Sigmoid colon (tissue), 6 donors: ENCODE measurements at regions not wholly inside any gene's neighbourhood (a gene's known extent, or its start where the extent isn't known, plus 50 kb on each side); places are given as distances from the start of the nearest gene placed in this dataset.

Source experiments
- DNase-seq: peaks from one replicate; pipeline ENCODE4 v3.0.0-alpha.2; 2019
- H3K27ac ChIP-seq, 4 donors: fragments of 200-600 bp; sonication (generic); one replicate each; pipeline ENCODE4 v1.5.1; 2016 to 2019; ENCODE audit warnings: mild to moderate bottlenecking in 1 of 4
- H3K27me3 ChIP-seq, 3 donors: fragments of 200-600 bp; sonication (generic); one replicate each; pipeline ENCODE4 v1.5.1; 2019; ENCODE audit warnings: mild to moderate bottlenecking in 1 of 3
- H3K36me3 ChIP-seq, 4 donors: fragments of 200-600 bp; sonication (generic); one replicate each; pipeline ENCODE4 v1.5.1; 2016 to 2019
- H3K4me1 ChIP-seq, 4 donors: fragments of 200-600 bp; sonication (generic); one replicate each; pipeline ENCODE4 v1.5.1; 2017 to 2019
- H3K4me3 ChIP-seq, 4 donors: fragments of 200-600 bp; sonication (generic); one replicate each; pipeline ENCODE4 v1.5.1; 2017 to 2019; ENCODE audit warnings: mild to moderate bottlenecking in 2 of 4, moderate library complexity in 1 of 4
- H3K9me3 ChIP-seq, 4 donors: fragments of 200-600 bp in 3 of 4; sonication (generic) in 3 of 4; one replicate each; pipeline versions ENCODE4 v1.5.1 to v1.6.1; 2013 to 2019
- EP300 ChIP-seq, 4 donors: sonication (generic); formaldehyde crosslinking; IDR thresholded peaks; one replicate each; pipeline ENCODE4 v1.6.1; 2017; ENCODE audit warnings: antibody characterized with exemption in 4 of 4
- POLR2A ChIP-seq, 2 donors: fragments of 450-650 bp; IDR thresholded peaks; one replicate each; pipeline ENCODE4 v1.6.1; 2016; ENCODE audit warnings: antibody characterized with exemption in 2 of 2, mild to moderate bottlenecking in 2 of 2, moderate library complexity in 2 of 2
- POLR2AphosphoS5 ChIP-seq, 4 donors: sonication (generic); formaldehyde crosslinking; IDR thresholded peaks; one replicate each; pipeline ENCODE4 v1.6.1; 2017; ENCODE audit warnings: antibody characterized with exemption in 4 of 4
- WGBS, 2 donors: extraction: QIAGEN DNeasy Blood & Tissue Kit; methylation state at CpG; one replicate each; pipeline ENCODE4 v1.1.7; 2013; 5-methylcytosine and 5-hydroxymethylcytosine counted together
- intact Hi-C: fragments of 100-400 bp; cut with DNase I; formaldehyde crosslinking; loops from one replicate; pipeline ENCODE4 v1.15.1; 2023
- TF ChIP-seq, protein P1 (sequence below), 4 experiments: fragments of 450-650 bp in 3 of 4; fragments of 200-600 bp in 1 of 4; IDR thresholded peaks; one replicate each; pipeline ENCODE4 v1.5.1; 2016 to 2019; ENCODE audit warnings: antibody characterized with exemption in 4 of 4, mild to moderate bottlenecking in 3 of 4, moderate library complexity in 2 of 4
- donor health status: healthy with polysubstance abuse.
- donor health status: healthy.

DNA sequence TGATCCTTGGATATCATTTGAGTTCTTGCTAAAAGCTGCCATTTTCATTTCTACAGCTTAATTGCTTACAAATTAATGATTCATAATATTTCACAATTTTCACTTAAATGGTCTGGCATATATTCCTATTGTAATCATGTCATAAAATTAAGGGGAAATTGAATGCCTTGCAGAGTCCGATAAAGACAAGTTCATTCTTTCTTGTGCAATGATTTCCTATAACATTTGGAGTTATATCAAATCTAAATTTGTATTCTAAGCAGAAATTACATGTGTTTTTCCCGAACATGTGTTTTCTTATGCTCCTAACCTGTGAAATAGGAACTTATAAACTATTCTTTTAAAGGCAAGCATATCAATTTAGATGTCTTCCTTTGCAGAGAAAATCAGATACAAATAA, 118.3 kb upstream of the CYYR1 start:
- no peaks in the 10 kb centered on the region for H3K27me3 ChIP-seq
- H3K9me3 ChIP-seq = peaks cover 0 to 5% (median 0%) of the 10 kb centered on the region in 4 donors
- intact Hi-C loops = no loop called here
- H3K4me1 ChIP-seq = no peaks in the 10 kb centered on the region
- no peak for TF ChIP-seq POLR2A (IDR thresholded peaks at IDR 0.05)
- TF ChIP-seq POLR2AphosphoS5 (IDR thresholded peaks at IDR 0.05) = no peak
- TF ChIP-seq, protein P1, sequence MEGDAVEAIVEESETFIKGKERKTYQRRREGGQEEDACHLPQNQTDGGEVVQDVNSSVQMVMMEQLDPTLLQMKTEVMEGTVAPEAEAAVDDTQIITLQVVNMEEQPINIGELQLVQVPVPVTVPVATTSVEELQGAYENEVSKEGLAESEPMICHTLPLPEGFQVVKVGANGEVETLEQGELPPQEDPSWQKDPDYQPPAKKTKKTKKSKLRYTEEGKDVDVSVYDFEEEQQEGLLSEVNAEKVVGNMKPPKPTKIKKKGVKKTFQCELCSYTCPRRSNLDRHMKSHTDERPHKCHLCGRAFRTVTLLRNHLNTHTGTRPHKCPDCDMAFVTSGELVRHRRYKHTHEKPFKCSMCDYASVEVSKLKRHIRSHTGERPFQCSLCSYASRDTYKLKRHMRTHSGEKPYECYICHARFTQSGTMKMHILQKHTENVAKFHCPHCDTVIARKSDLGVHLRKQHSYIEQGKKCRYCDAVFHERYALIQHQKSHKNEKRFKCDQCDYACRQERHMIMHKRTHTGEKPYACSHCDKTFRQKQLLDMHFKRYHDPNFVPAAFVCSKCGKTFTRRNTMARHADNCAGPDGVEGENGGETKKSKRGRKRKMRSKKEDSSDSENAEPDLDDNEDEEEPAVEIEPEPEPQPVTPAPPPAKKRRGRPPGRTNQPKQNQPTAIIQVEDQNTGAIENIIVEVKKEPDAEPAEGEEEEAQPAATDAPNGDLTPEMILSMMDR (IDR thresholded peaks at IDR 0.05) = no peak
- TF ChIP-seq EP300 (IDR thresholded peaks at IDR 0.05) = no peak
- H3K4me3 ChIP-seq = no peak overlapping the region
- no peak for DNase-seq
- H3K27ac ChIP-seq = no peak overlapping the region
- no peaks in the 10 kb centered on the region for H3K36me3 ChIP-seq
- 80 to 82% methylated on average over 2 of the region's 2 CpGs for WGBS, 2 donors

DNA sequence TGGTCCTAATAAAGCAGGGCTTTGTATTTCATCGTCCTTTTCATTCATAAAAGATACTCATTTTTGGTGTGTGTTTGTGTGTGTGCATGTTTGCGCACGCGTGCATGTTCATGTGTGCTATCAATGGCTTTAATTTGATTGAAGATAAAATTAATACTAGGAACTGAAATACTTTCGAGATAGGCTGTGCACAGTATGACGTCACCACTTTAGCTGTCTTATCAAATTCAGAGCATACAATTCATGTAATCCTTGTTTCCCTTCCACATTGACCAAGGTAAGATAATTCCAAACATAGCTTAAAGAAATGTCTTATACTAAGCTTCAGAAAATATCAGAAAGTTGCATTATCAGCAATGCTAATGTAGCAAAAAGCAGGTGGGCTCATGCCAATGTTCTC, 113.6 kb upstream of the CYYR1 start:
- intact Hi-C loops = no loop called here
- Histone ChIP-seq H3K36me3 (no peaks in the 10 kb centered on the region), H3K4me3 (no peak overlapping the region), H3K9me3 (peaks cover 0 to 5% (median 0%) of the 10 kb centered on the region in 4 donors), H3K27me3 (no peaks in the 10 kb centered on the region), H3K4me1 (no peaks in the 10 kb centered on the region), H3K27ac (no peak overlapping the region)
- 77 to 88% methylated on average over 6 of the region's 6 CpGs for WGBS, 2 donors
- TF ChIP-seq, protein P1 (IDR thresholded peaks at IDR 0.05) = no peak
- TF ChIP-seq POLR2AphosphoS5 (IDR thresholded peaks at IDR 0.05) = no peak
- no peak for TF ChIP-seq EP300 (IDR thresholded peaks at IDR 0.05)
- TF ChIP-seq POLR2A (IDR thresholded peaks at IDR 0.05) = no peak
- no peak for DNase-seq

DNA sequence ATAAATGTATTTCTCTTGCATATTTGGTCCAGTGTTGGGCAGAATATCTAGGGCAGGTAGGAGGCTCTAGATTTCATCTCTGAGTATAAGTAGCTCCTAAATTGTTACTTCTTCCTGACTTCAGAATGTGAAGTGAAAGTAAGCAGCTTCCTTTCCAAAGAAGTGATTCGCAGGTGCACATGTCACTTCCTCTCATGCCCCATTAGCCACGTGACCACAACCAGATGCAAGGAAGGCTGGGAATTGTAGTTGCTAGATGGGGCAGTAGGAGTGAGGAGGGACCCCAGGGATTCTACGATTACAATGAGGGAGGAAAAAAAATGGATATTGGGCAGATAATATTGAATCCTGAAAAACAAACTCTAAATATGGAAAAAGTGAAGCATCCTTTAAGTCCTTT, 113.2 kb upstream of the CYYR1 start:
- H3K4me1 ChIP-seq = no peaks in the 10 kb centered on the region
- H3K4me3 ChIP-seq = no peak overlapping the region
- H3K36me3 ChIP-seq = no peaks in the 10 kb centered on the region
- intact Hi-C loops = no loop called here
- DNase-seq = no peak
- no peak for TF ChIP-seq POLR2A (IDR thresholded peaks at IDR 0.05)
- H3K27ac ChIP-seq = no peak overlapping the region
- no peaks in the 10 kb centered on the region for H3K27me3 ChIP-seq
- H3K9me3 ChIP-seq = peaks cover 0 to 5% (median 0%) of the 10 kb centered on the region in 4 donors
- WGBS, 2 donors = 20 to 24% methylated on average over 3 of the region's 3 CpGs

DNA sequence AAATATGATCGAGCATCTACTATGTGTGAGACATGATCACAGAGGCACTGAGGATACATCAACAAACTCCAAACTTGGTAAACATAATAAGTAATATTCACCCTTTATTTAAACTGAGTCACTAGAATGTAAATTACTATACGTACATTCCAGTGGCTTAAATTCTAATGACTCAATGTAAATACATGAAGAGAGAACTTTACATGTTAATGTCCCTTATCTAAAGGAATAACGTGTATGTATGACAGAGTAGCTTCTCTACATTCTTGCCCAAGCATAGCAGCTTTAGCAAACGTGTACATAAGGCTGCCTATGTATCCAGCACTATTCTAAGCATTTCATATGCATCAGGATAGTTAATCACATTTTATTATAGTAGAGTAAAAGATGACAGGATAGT, 111.8 kb upstream of the CYYR1 start:
- DNase-seq = no peak
- H3K36me3 ChIP-seq = no peaks in the 10 kb centered on the region
- 41 to 58% methylated on average over 4 of the region's 4 CpGs for WGBS, 2 donors
- H3K27ac ChIP-seq = no peak overlapping the region
- H3K9me3 ChIP-seq = peaks cover 0 to 3% (median 0%) of the 10 kb centered on the region in 4 donors
- H3K4me1 ChIP-seq = no peaks in the 10 kb centered on the region
- no peak for TF ChIP-seq EP300 (IDR thresholded peaks at IDR 0.05)
- TF ChIP-seq, protein P1 (IDR thresholded peaks at IDR 0.05) = no peak
- TF ChIP-seq POLR2AphosphoS5 (IDR thresholded peaks at IDR 0.05) = no peak
- TF ChIP-seq POLR2A (IDR thresholded peaks at IDR 0.05) = no peak
- intact Hi-C loops = no loop called here
- H3K4me3 ChIP-seq = no peak overlapping the region
- H3K27me3 ChIP-seq = no peaks in the 10 kb centered on the region

DNA sequence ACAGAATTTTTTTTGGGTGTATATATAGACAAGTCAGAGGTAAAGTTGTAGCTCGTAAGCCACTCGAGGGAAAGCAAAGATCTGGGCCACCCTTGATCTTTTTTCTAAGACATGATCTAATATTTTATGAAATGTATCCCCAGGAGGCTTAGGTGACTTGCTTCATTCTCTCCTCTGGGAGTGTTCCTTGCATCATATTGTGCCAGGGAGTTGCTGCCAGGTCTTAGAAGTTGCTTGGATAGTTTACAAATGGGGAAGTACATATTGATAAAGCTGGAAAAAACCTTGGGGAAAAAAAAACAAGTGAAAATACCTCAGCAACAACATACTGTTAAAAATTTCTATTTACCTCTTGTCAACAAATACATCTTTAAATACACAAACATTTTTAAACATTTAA, 110.9 kb upstream of the CYYR1 start:
- no peak overlapping the region for H3K4me3 ChIP-seq
- no peaks in the 10 kb centered on the region for H3K9me3 ChIP-seq
- no peak overlapping the region for H3K27ac ChIP-seq
- 86 to 89% methylated on average over 2 of the region's 2 CpGs for WGBS, 2 donors
- no peaks in the 10 kb centered on the region for H3K27me3 ChIP-seq
- intact Hi-C loops = no loop called here
- H3K4me1 ChIP-seq = no peaks in the 10 kb centered on the region
- no peak for DNase-seq
- no peaks in the 10 kb centered on the region for H3K36me3 ChIP-seq
- TF ChIP-seq POLR2AphosphoS5 (IDR thresholded peaks at IDR 0.05) (no peak), EP300 (IDR thresholded peaks at IDR 0.05) (no peak), POLR2A (IDR thresholded peaks at IDR 0.05) (no peak)
- TF ChIP-seq, protein P1 (IDR thresholded peaks at IDR 0.05) = no peak
